HEK293 (cell line): ENCODE measurements at regions not wholly inside any gene's neighbourhood (a gene's known extent, or its start where the extent isn't known, plus 50 kb on each side); places are given as distances from the start of the nearest gene placed in this dataset.

ENCODE experiments used
- CTCF ChIA-PET: fragments of 350-600 bp; formaldehyde crosslinking; extraction: SDS; loops from one replicate; lab custom pipeline; 2021; ENCODE audit warnings: antibody characterized with exemption; lab: Yijun Ruan, JAX
- POLR2A ChIA-PET: fragments of 300-600 bp; formaldehyde crosslinking; extraction: SDS; loops from one replicate; lab custom pipeline; 2020; ENCODE audit warnings: antibody characterized with exemption, inconsistent platforms; lab: Yijun Ruan, JAX
- H3K27ac ChIP-seq: fragments of 200-500 bp; sonication (Bioruptor generic); 2 replicates; pipeline ENCODE4 v1.5.1; 2014; ENCODE audit warnings: low read depth, low read length, control low read depth, inconsistent platforms; ENCODE audit errors: extremely low read depth
- H3K36me3 ChIP-seq, 2 experiments: fragments of 200-500 bp in 1 of 2; sonication (Bioruptor generic) in 1 of 2; 1 replicate in 1 of 2; 2 replicates in 1 of 2; pipeline ENCODE4 v1.5.1; 2014 to 2017; ENCODE audit warnings: inconsistent platforms in 2 of 2, low read length in 2 of 2; ENCODE audit not compliant: control insufficient read depth in 2 of 2, insufficient read depth in 1 of 2
- H3K4me1 ChIP-seq: fragments of 200-500 bp; sonication (Bioruptor generic); 2 replicates; pipeline ENCODE4 v1.5.1; 2014; ENCODE audit warnings: mild to moderate bottlenecking, low read length, inconsistent platforms; ENCODE audit not compliant: control insufficient read depth, insufficient read depth
- H3K4me3 ChIP-seq: 2 replicates; pipeline ENCODE4 v1.5.1; 2011; ENCODE audit warnings: low read depth, mild to moderate bottlenecking, control low read depth, low read length, moderate library complexity
- H3K9me3 ChIP-seq: fragments of 200-500 bp; sonication (Bioruptor generic); 2 replicates; pipeline ENCODE4 v1.5.1; 2014; ENCODE audit warnings: low read depth, low read length, inconsistent platforms; ENCODE audit not compliant: control insufficient read depth, insufficient read depth
- EGR2 ChIP-seq: fragments of 450-650 bp; formaldehyde crosslinking; IDR thresholded peaks from 2 replicates; pipeline ENCODE4 v1.5.1; 2016; ENCODE audit warnings: low read depth, missing biosample characterization, missing genetic modification characterization
- HOXC10 ChIP-seq: sonication (generic); formaldehyde crosslinking; IDR thresholded peaks from 2 replicates; pipeline ENCODE4 v1.8.1; 2023; ENCODE audit warnings: mild to moderate bottlenecking, missing genetic modification reagents
- PRDM2 ChIP-seq: fragments of 450-650 bp; formaldehyde crosslinking; IDR thresholded peaks from 2 replicates; pipeline ENCODE4 v1.5.1; 2016; ENCODE audit warnings: missing biosample characterization, missing genetic modification characterization, borderline replicate concordance
- TCF7L2 ChIP-seq: IDR thresholded peaks from 2 replicates; pipeline ENCODE4 v1.6.1; 2011; ENCODE audit warnings: low read depth, mild to moderate bottlenecking, inconsistent platforms, low read length, moderate library complexity, borderline replicate concordance
- ZBTB10 ChIP-seq: fragments of 450-650 bp; formaldehyde crosslinking; IDR thresholded peaks from 2 replicates; pipeline ENCODE4 v1.5.1; 2016; ENCODE audit warnings: missing biosample characterization, missing genetic modification characterization
- ZBTB17 ChIP-seq: fragments of 450-650 bp; formaldehyde crosslinking; IDR thresholded peaks from 2 replicates; pipeline ENCODE4 v1.5.1; 2016; ENCODE audit warnings: missing biosample characterization, missing genetic modification characterization
- ZBTB20 ChIP-seq: fragments of 450-650 bp; formaldehyde crosslinking; IDR thresholded peaks from 2 replicates; pipeline ENCODE4 v1.5.1; 2016; ENCODE audit warnings: missing biosample characterization, missing genetic modification characterization
- ZBTB7A ChIP-seq: fragments of 450-650 bp; formaldehyde crosslinking; IDR thresholded peaks from 2 replicates; pipeline ENCODE4 v1.5.1; 2016; ENCODE audit warnings: low read depth, missing biosample characterization, missing genetic modification characterization
- ZEB2 ChIP-seq: fragments of 450-650 bp; formaldehyde crosslinking; IDR thresholded peaks from 2 replicates; pipeline ENCODE4 v1.5.1; 2016; ENCODE audit warnings: missing biosample characterization, missing genetic modification characterization
- ZIC2 ChIP-seq: fragments of 450-650 bp; formaldehyde crosslinking; IDR thresholded peaks from 2 replicates; pipeline ENCODE4 v1.5.1; 2016; ENCODE audit warnings: missing biosample characterization, missing genetic modification characterization
- ZNF10 ChIP-seq: fragments of 450-650 bp; formaldehyde crosslinking; IDR thresholded peaks from 2 replicates; pipeline ENCODE4 v1.5.1; 2017; ENCODE audit warnings: missing biosample characterization, missing genetic modification characterization
- ZNF155 ChIP-seq: fragments of 450-650 bp; formaldehyde crosslinking; IDR thresholded peaks from 2 replicates; pipeline ENCODE4 v1.5.1; 2016; ENCODE audit warnings: missing biosample characterization, missing genetic modification characterization
- ZNF221 ChIP-seq: fragments of 450-650 bp; formaldehyde crosslinking; IDR thresholded peaks from 2 replicates; pipeline ENCODE4 v1.5.1; 2017; ENCODE audit warnings: missing biosample characterization, missing genetic modification characterization, borderline replicate concordance
- ZNF223 ChIP-seq: fragments of 450-650 bp; formaldehyde crosslinking; IDR thresholded peaks from 2 replicates; pipeline ENCODE4 v1.5.1; 2016; ENCODE audit warnings: missing biosample characterization, missing genetic modification characterization
- ZNF311 ChIP-seq: fragments of 450-650 bp; formaldehyde crosslinking; IDR thresholded peaks from 2 replicates; pipeline ENCODE4 v1.5.1; 2017; ENCODE audit warnings: missing biosample characterization, missing genetic modification characterization, borderline replicate concordance
- ZNF404 ChIP-seq: fragments of 450-650 bp; formaldehyde crosslinking; IDR thresholded peaks from 2 replicates; pipeline ENCODE4 v1.5.1; 2017; ENCODE audit warnings: missing biosample characterization, missing genetic modification characterization
- ZNF416 ChIP-seq: fragments of 450-650 bp; formaldehyde crosslinking; IDR thresholded peaks from 2 replicates; pipeline ENCODE4 v1.5.1; 2016; ENCODE audit warnings: missing biosample characterization, missing genetic modification characterization
- ZNF426 ChIP-seq: fragments of 450-650 bp; formaldehyde crosslinking; IDR thresholded peaks from 2 replicates; pipeline ENCODE4 v1.5.1; 2017; ENCODE audit warnings: missing biosample characterization, missing genetic modification characterization, mild to moderate bottlenecking, inconsistent platforms, moderate library complexity
- ZNF548 ChIP-seq: fragments of 450-650 bp; formaldehyde crosslinking; IDR thresholded peaks from 2 replicates; pipeline ENCODE4 v1.5.1; 2016; ENCODE audit warnings: missing biosample characterization, missing genetic modification characterization
- ZNF549 ChIP-seq: fragments of 450-650 bp; IDR thresholded peaks from 2 replicates; pipeline ENCODE4 v1.5.1; 2018; ENCODE audit warnings: missing biosample characterization, missing genetic modification characterization, mild to moderate bottlenecking, inconsistent platforms, moderate library complexity
- ZNF555 ChIP-seq: fragments of 450-650 bp; formaldehyde crosslinking; conservative IDR thresholded peaks from 2 replicates; pipeline ENCODE4 v1.5.1; 2017; ENCODE audit warnings: missing biosample characterization, mild to moderate bottlenecking, missing genetic modification characterization, inconsistent platforms
- ZNF561 ChIP-seq: fragments of 450-650 bp; IDR thresholded peaks from 2 replicates; pipeline ENCODE4 v1.5.1; 2018; ENCODE audit warnings: missing biosample characterization, missing genetic modification characterization, borderline replicate concordance
- ZNF626 ChIP-seq: fragments of 450-650 bp; sonication (Bioruptor Pico); formaldehyde crosslinking; IDR thresholded peaks from 2 replicates; pipeline ENCODE4 v1.5.1; 2018; ENCODE audit warnings: missing biosample characterization, missing genetic modification characterization, inconsistent platforms
- ZNF660 ChIP-seq: fragments of 450-650 bp; IDR thresholded peaks from 2 replicates; pipeline ENCODE4 v1.5.1; 2018; ENCODE audit warnings: missing biosample characterization, mild to moderate bottlenecking, missing genetic modification characterization
- TF ChIP-seq, protein P1 (sequence below): fragments of 450-650 bp; formaldehyde crosslinking; IDR thresholded peaks from 2 replicates; pipeline ENCODE4 v1.5.1; 2016; ENCODE audit warnings: missing biosample characterization, missing genetic modification characterization

DNA sequence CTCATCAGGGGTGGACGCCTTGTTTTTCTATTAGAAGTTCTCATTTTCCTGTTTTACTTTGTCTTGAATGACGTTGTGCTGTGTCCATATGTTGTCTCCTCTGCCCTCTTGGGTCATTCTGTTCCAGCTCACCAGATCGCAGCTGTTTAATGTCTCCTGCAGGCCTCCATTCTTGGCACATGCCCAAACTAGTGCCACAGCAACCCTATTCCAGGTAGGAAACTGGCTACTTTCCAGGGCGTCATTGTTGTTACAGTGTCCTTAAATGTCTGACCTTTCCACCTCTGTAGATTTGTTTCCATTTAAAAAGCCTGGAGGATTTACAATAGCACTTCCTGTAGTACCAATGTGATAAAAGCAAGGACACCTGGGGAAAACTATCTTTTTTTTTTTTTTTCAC is 500.7 kb downstream of the METTL4 start:
- H3K4me3 ChIP-seq = no peak overlapping the region
- ChIA-PET CTCF (no interaction called here), POLR2A (no interaction called here)
- H3K36me3 ChIP-seq = no peaks in the 10 kb centered on the region
- H3K4me1 ChIP-seq = no peaks in the 10 kb centered on the region
- TF ChIP-seq ZNF426 (tag by site-specific recombination) (no peak), ZNF416 (tag by site-specific recombination) (no peak), ZNF311 (tag by site-specific recombination) (no peak), ZNF549 (tag by site-specific recombination) (no peak), ZNF660 (tag by site-specific recombination) (no peak), ZIC2 (tag by site-specific recombination) (no peak), ZNF561 (tag by site-specific recombination) (no peak), ZBTB7A (tag by site-specific recombination) (no peak), ZNF223 (tag by site-specific recombination) (no peak)
- H3K27ac ChIP-seq = no peak overlapping the region
- no peaks in the 10 kb centered on the region for H3K9me3 ChIP-seq

- no peaks in the 10 kb centered on the region for H3K9me3 ChIP-seq
- CTCF ChIA-PET = interaction anchor here (0.6 to 1.4 kb wide), 2 partner anchors 29 to 1696 kb away, joined by 3 to 8 read pairs; no protein-coding TSS in a partner anchor
- TF ChIP-seq EGR2 (tag by site-specific recombination) = no peak
- no peak for TF ChIP-seq ZNF416 (tag by site-specific recombination)
- no peak for TF ChIP-seq ZBTB20 (tag by site-specific recombination)
- no peak for TF ChIP-seq ZNF10
- no peak for TF ChIP-seq ZBTB10
- TF ChIP-seq ZBTB17 (tag by site-specific recombination) = no peak
- TF ChIP-seq TCF7L2 = no peak
- no peak for TF ChIP-seq ZNF155 (tag by site-specific recombination)
- TF ChIP-seq ZNF548 (tag by site-specific recombination) = no peak
- no peak for TF ChIP-seq ZNF555
- no peak for TF ChIP-seq ZNF626
- no peak for TF ChIP-seq ZNF660 (tag by site-specific recombination)
- no peak for TF ChIP-seq ZNF221 (tag by site-specific recombination)
- TF ChIP-seq HOXC10 (CRISPR knock-in tag) = no peak
- no peak for TF ChIP-seq ZNF404
- TF ChIP-seq, protein P1, sequence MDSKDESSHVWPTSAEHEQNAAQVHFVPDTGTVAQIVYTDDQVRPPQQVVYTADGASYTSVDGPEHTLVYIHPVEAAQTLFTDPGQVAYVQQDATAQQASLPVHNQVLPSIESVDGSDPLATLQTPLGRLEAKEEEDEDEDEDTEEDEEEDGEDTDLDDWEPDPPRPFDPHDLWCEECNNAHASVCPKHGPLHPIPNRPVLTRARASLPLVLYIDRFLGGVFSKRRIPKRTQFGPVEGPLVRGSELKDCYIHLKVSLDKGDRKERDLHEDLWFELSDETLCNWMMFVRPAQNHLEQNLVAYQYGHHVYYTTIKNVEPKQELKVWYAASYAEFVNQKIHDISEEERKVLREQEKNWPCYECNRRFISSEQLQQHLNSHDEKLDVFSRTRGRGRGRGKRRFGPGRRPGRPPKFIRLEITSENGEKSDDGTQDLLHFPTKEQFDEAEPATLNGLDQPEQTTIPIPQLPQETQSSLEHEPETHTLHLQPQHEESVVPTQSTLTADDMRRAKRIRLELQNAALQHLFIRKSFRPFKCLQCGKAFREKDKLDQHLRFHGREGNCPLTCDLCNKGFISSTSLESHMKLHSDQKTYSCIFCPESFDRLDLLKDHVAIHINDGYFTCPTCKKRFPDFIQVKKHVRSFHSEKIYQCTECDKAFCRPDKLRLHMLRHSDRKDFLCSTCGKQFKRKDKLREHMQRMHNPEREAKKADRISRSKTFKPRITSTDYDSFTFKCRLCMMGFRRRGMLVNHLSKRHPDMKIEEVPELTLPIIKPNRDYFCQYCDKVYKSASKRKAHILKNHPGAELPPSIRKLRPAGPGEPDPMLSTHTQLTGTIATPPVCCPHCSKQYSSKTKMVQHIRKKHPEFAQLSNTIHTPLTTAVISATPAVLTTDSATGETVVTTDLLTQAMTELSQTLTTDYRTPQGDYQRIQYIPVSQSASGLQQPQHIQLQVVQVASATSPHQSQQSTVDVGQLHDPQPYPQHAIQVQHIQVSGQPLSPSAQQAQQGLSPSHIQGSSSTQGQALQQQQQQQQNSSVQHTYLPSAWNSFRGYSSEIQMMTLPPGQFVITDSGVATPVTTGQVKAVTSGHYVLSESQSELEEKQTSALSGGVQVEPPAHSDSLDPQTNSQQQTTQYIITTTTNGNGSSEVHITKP (tag by site-specific recombination) = no peak
- TF ChIP-seq PRDM2 (tag by site-specific recombination) = no peak
- TF ChIP-seq ZEB2 (tag by site-specific recombination) = no peak
These were observed 495.8 kb downstream of the METTL4 start for GRCh38 chr18:2075499-2075898.

More at GRCh38 chr18:2075499-2075898, 495.8 kb downstream of the METTL4 start:
- Histone ChIP-seq H3K36me3 (no peaks in the 10 kb centered on the region), H3K4me1 (no peaks in the 10 kb centered on the region), H3K27ac (no peak overlapping the region), H3K4me3 (no peak overlapping the region)
- POLR2A ChIA-PET = no interaction called here
